Aorta (tissue), 5 donors: ENCODE measurements at regions not wholly inside any gene's neighbourhood (a gene's known extent, or its start where the extent isn't known, plus 50 kb on each side); places are given as distances from the start of the nearest gene placed in this dataset.

Source experiments
- ATAC-seq: fragments of 200-7000 bp; cut with Tn5 transposase; one replicate; pipeline ENCODE4 v1.9.1; 2022; ENCODE audit warnings: moderate library complexity; ENCODE audit not compliant: low FRiP score
- DNase-seq, 2 donors: peaks; one replicate each; pipeline ENCODE4 v3.0.0-alpha.2; 2020
- H3K27ac ChIP-seq, 2 donors: one replicate each; pipeline ENCODE4 v1.5.1; 2013; ENCODE audit warnings: low read length in 2 of 2, mild to moderate bottlenecking in 2 of 2, moderate library complexity in 2 of 2, control low read depth in 1 of 2, inconsistent platforms in 1 of 2, low read depth in 1 of 2
- H3K27me3 ChIP-seq, 2 donors: one replicate each; pipeline ENCODE4 v1.6.1; 2013; ENCODE audit warnings: control low read depth in 1 of 2, low read length in 1 of 2, mild to moderate bottlenecking in 1 of 2, moderate library complexity in 1 of 2; ENCODE audit not compliant: insufficient read depth in 2 of 2, control insufficient read depth in 1 of 2
- H3K36me3 ChIP-seq, 2 donors: one replicate each; pipeline ENCODE4 v1.6.1; 2013; ENCODE audit warnings: control low read depth in 1 of 2, low read length in 1 of 2, mild to moderate bottlenecking in 1 of 2; ENCODE audit not compliant: insufficient read depth in 2 of 2, control insufficient read depth in 1 of 2
- H3K4me1 ChIP-seq, 2 donors: one replicate each; pipeline ENCODE4 v1.6.1; 2013; ENCODE audit warnings: low read length in 2 of 2, control low read depth in 1 of 2, mild to moderate bottlenecking in 1 of 2, moderate library complexity in 1 of 2; ENCODE audit not compliant: insufficient read depth in 2 of 2, control insufficient read depth in 1 of 2
- H3K4me3 ChIP-seq, 2 donors: one replicate each; pipeline ENCODE4 v1.5.1; 2013; ENCODE audit warnings: low read length in 2 of 2, control low read depth in 1 of 2, mild to moderate bottlenecking in 1 of 2
- H3K9me3 ChIP-seq: one replicate; pipeline ENCODE4 v1.6.1; 2013; ENCODE audit warnings: mild to moderate bottlenecking, low read length; ENCODE audit not compliant: control insufficient read depth
- WGBS, 2 donors: extraction: QIAGEN DNeasy Blood & Tissue Kit; methylation state at CpG; one replicate each; pipeline ENCODE4 v1.1.7; 2013; 5-methylcytosine and 5-hydroxymethylcytosine counted together
- intact Hi-C, 2 donors: fragments of 100-400 bp; cut with DNase I; formaldehyde crosslinking; loops; one replicate each; pipeline versions ENCODE4 v1.14.2 to v1.15.0; 2022
- donor health status: healthy with polysubstance abuse.
- donor health status: Bipolar disorder and iron deficiency.
- donor health status: DM: no; HTN: no; CAD: no.
- donor health status: DM: no; HTN: no; CAD: no.
- donor health status: DM: yes; HTN: yes; CAD: no.

GRCh38 chr10:43739161-43739560 lies 90.5 kb upstream of the ZNF32 start:
- ATAC-seq = no peak

GRCh38 chr10:43737003-43737402 lies 88.3 kb upstream of the ZNF32 start:
- no peak for DNase-seq

More at GRCh38 chr10:43739161-43739560, 90.5 kb upstream of the ZNF32 start:
- Histone ChIP-seq H3K4me1 (peaks cover 0 to 2% of the 10 kb centered on the region in 2 donors), H3K27me3 (no peaks in the 10 kb centered on the region), H3K4me3 (no peak overlapping the region), H3K36me3 (no peaks in the 10 kb centered on the region), H3K9me3 (no peaks in the 10 kb centered on the region), H3K27ac (no peak overlapping the region)
- intact Hi-C loops = no loop called here
- WGBS, 2 donors = 19 to 23% methylated on average over 1 of the region's 1 CpG
- no peak for DNase-seq

GRCh38 chr10:43735907-43736306 lies 87.2 kb upstream of the ZNF32 start:
- Histone ChIP-seq H3K9me3 (peaks cover 3% of the 10 kb centered on the region), H3K27me3 (no peaks in the 10 kb centered on the region), H3K4me3 (no peak overlapping the region), H3K4me1 (peaks cover 0 to 2% of the 10 kb centered on the region in 2 donors), H3K27ac (no peak overlapping the region), H3K36me3 (no peaks in the 10 kb centered on the region)
- 80 to 83% methylated on average over 2 of the region's 2 CpGs for WGBS, 2 donors
- intact Hi-C loops = no loop called here
- ATAC-seq (no peak), DNase-seq (no peak)

More at GRCh38 chr10:43737003-43737402, 88.3 kb upstream of the ZNF32 start:
- 82 to 84% methylated on average over 3 of the region's 3 CpGs for WGBS, 2 donors
- intact Hi-C loops = no loop called here
- H3K4me1 ChIP-seq = peaks cover 0 to 2% of the 10 kb centered on the region in 2 donors
- peaks cover 1% of the 10 kb centered on the region for H3K9me3 ChIP-seq
- no peaks in the 10 kb centered on the region for H3K36me3 ChIP-seq
- H3K27me3 ChIP-seq = no peaks in the 10 kb centered on the region
- no peak overlapping the region for H3K27ac ChIP-seq
- no peak overlapping the region for H3K4me3 ChIP-seq
- ATAC-seq = no peak

- H3K4me1 ChIP-seq = peaks cover 0 to under 1% of the 10 kb centered on the region in 2 donors
- H3K27me3 ChIP-seq = no peaks in the 10 kb centered on the region
- ATAC-seq = no peak
- no peak overlapping the region for H3K4me3 ChIP-seq
- H3K36me3 ChIP-seq = no peaks in the 10 kb centered on the region
- intact Hi-C loops = no loop called here
- H3K9me3 ChIP-seq = peaks cover 6% of the 10 kb centered on the region
- no peak for DNase-seq
- H3K27ac ChIP-seq = no peak overlapping the region
Measured at GRCh38 chr10:43734716-43735115, 86.0 kb upstream of the ZNF32 start.

GRCh38 chr10:43731486-43731885 lies 82.8 kb upstream of the ZNF32 start:
- WGBS, 2 donors = 79 to 85% methylated on average over 3 of the region's 3 CpGs
- no peak overlapping the region for H3K4me3 ChIP-seq
- no peak overlapping the region for H3K27ac ChIP-seq
- H3K36me3 ChIP-seq = no peaks in the 10 kb centered on the region
- no peak for DNase-seq
- no peak for ATAC-seq
- no peaks in the 10 kb centered on the region for H3K4me1 ChIP-seq
- H3K9me3 ChIP-seq = peaks cover 11% of the 10 kb centered on the region
- no peaks in the 10 kb centered on the region for H3K27me3 ChIP-seq
- intact Hi-C loops = no loop called here

- H3K4me1 ChIP-seq = no peaks in the 10 kb centered on the region
- no peak overlapping the region for H3K27ac ChIP-seq
- H3K9me3 ChIP-seq = peaks cover 16% of the 10 kb centered on the region
- no peaks in the 10 kb centered on the region for H3K27me3 ChIP-seq
- ATAC-seq (no peak), DNase-seq (no peak)
- no peak overlapping the region for H3K4me3 ChIP-seq
- WGBS, 2 donors = 73 to 78% methylated on average over 26 of the region's 26 CpGs
- no peaks in the 10 kb centered on the region for H3K36me3 ChIP-seq
- intact Hi-C loops = no loop called here
Measured at GRCh38 chr10:43728425-43728824, 79.7 kb upstream of the ZNF32 start.

- intact Hi-C loops = no loop called here
- no peaks in the 10 kb centered on the region for H3K4me1 ChIP-seq
- H3K4me3 ChIP-seq = no peak overlapping the region
- ATAC-seq = no peak
- no peak for DNase-seq
- peaks cover 16% of the 10 kb centered on the region for H3K9me3 ChIP-seq
- H3K27ac ChIP-seq = no peak overlapping the region
- no peaks in the 10 kb centered on the region for H3K36me3 ChIP-seq
- H3K27me3 ChIP-seq = no peaks in the 10 kb centered on the region
- WGBS, 2 donors = 82 to 89% methylated on average over 21 of the region's 21 CpGs
Measured at GRCh38 chr10:43727935-43728334, 79.3 kb upstream of the ZNF32 start.

GRCh38 chr10:43715334-43715733 lies 66.7 kb upstream of the ZNF32 start:
- H3K27me3 ChIP-seq = no peaks in the 10 kb centered on the region
- DNase-seq (no peak), ATAC-seq (no peak)
- H3K4me1 ChIP-seq = no peaks in the 10 kb centered on the region
- H3K4me3 ChIP-seq = no peak overlapping the region
- no peaks in the 10 kb centered on the region for H3K36me3 ChIP-seq
- 93 to 97% methylated on average over 3 of the region's 3 CpGs for WGBS, 2 donors
- intact Hi-C loops = no loop called here
- peaks cover 2% of the 10 kb centered on the region for H3K9me3 ChIP-seq
- H3K27ac ChIP-seq = no peak overlapping the region

- Histone ChIP-seq H3K9me3 (peaks cover 2% of the 10 kb centered on the region), H3K4me3 (no peak overlapping the region), H3K36me3 (no peaks in the 10 kb centered on the region), H3K4me1 (peaks cover 0 to 2% of the 10 kb centered on the region in 2 donors), H3K27me3 (no peaks in the 10 kb centered on the region), H3K27ac (no peak overlapping the region)
- ATAC-seq (no peak), DNase-seq (no peak)
- WGBS, 2 donors = 84 to 88% methylated on average over 10 of the region's 10 CpGs
- intact Hi-C loops = no loop called here
Measured at GRCh38 chr10:43712821-43713584, 64.3 kb upstream of the ZNF32 start.
